ENCODE measurements at regions not wholly inside any gene's neighbourhood (a gene's known extent, or its start where the extent isn't known, plus 50 kb on each side); places are given as distances from the start of the nearest gene placed in this dataset.
A peak's percentile ranks its signal among the peaks of the same experiment; 100 is the strongest.
"Not testable (repeated sequence)": the region's sequence is repeated elsewhere in the genome, so short reads cannot be mapped to it uniquely, and the experiment has no call there.

DNA sequence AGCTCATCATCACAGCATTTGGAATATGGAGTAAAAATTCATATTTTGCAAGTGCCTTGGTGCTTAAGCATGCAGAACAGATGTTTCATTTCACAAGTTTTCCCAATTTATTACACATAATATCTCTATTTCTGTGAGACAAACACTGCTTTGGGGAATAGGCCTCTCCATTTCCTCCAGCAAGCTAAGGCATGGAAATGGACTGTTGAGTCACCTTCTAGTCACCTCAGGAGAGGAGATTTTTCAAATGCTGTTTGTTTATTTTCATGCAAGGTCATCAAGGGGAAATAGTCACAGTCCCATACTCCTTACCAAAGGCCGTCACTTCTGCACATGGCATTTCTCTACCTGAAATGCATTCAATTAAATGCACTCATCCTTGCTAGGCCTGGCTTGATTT, 57.4 kb upstream of the NUTM2D start:
- not testable (repeated sequence) for DNase-seq (ENCODE audit: low read depth in 2 of 2)

DNA sequence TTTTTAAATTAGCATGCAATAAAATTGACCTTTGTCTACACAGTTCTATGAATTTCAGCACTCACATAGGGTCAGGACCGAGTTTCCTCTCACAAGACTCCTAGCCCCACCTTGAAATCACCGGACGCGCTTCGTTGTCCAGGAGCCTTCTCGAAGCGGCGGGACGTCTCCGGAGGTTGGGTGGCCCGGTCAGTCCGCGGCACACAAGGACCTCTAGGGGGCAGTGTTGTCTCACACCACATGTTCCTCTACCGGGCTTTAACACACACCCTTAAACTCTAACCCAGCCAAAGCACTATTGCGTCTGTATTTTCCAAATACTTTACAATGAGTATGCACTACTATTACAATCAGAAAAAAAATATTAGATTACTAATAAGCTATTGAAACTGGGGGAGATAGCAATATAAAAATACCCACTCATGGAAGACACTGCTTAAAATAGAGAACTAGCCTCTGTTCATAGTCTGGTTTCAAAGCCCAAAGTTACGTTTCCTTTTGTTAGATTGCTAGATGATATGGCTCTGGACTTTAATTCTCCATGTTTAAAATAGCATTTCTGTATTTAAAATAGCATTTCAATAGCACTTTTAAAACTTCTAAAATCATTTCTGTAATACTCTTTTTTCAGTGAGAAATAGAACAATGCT, 56.0 kb upstream of the NUTM2D start:
- not testable (repeated sequence) for DNase-seq (ENCODE audit: low read depth in 2 of 2)

GRCh38 chr10:87302132-87302531, 55.4 kb upstream of the NUTM2D start:
- DNase-seq (ENCODE audit: low read depth in 2 of 2): peak in 1 of 2 donors; percentile 0

DNA sequence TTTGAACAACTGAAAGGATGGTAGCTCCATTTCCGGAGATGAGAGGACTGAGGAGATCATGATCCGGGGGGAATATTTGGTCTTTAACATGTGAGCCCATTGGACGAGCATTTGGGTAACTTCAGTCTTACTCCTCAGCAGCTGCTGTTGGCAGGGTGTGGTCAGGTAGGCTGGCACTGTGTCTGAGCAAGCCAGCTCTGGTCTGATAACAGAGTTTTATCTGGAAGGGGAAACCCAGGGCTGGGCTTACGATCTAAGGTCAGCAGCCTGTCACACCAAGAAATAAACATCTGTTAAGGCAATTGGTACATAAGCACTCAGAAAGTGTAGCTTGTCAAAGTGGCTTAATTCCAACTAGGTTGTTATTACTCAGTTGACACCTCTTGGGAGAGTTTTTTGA, 53.8 kb upstream of the NUTM2D start:
- not testable (repeated sequence) for DNase-seq (ENCODE audit: low read depth in 2 of 2)

- not testable (repeated sequence) for DNase-seq (ENCODE audit: low read depth in 2 of 2)
Measured at GRCh38 chr10:87306681-87307080, 50.9 kb upstream of the NUTM2D start.
